Thyroid gland (tissue), 4 donors: ENCODE measurements at regions not wholly inside any gene's neighbourhood (a gene's known extent, or its start where the extent isn't known, plus 50 kb on each side); places are given as distances from the start of the nearest gene placed in this dataset.

ENCODE experiments used
- DNase-seq, 2 donors: peaks; one replicate each; pipeline ENCODE4 v3.0.0-alpha.2; 2019
- H3K27ac ChIP-seq, 3 donors: fragments of 200-600 bp; sonication (generic); 1 replicate in 2 of 3; 2 replicates in 1 of 3; pipeline ENCODE4 v1.5.1; 2016 to 2019; ENCODE audit warnings: mild to moderate bottlenecking in 1 of 3, moderate library complexity in 1 of 3
- H3K27me3 ChIP-seq: fragments of 200-600 bp; sonication (generic); one replicate; pipeline ENCODE4 v1.5.1; 2019
- H3K36me3 ChIP-seq, 2 donors: fragments of 200-600 bp; sonication (generic); one replicate each; pipeline ENCODE4 v1.5.1; 2016 to 2019
- H3K4me1 ChIP-seq, 2 donors: fragments of 200-600 bp; sonication (generic); one replicate each; pipeline ENCODE4 v1.5.1; 2017 to 2019
- H3K4me3 ChIP-seq, 3 donors: fragments of 200-600 bp; sonication (generic); replicated peaks in 1 of 3; 1 replicate in 2 of 3; 2 replicates in 1 of 3; pipeline ENCODE4 v1.5.1; 2016; ENCODE audit warnings: mild to moderate bottlenecking in 1 of 3
- H3K9me3 ChIP-seq: fragments of 200-600 bp; sonication (generic); one replicate; pipeline ENCODE4 v1.5.1; 2017
- POLR2A ChIP-seq, 2 donors: fragments of 450-650 bp; IDR thresholded peaks; one replicate each; pipeline ENCODE4 v1.6.1; 2017; ENCODE audit warnings: antibody characterized with exemption in 2 of 2, mild to moderate bottlenecking in 2 of 2, moderate library complexity in 1 of 2
- WGBS, 2 donors: methylation state at CpG; one replicate each; pipeline ENCODE4 v1.1.5; 2017; 5-methylcytosine and 5-hydroxymethylcytosine counted together
- intact Hi-C: fragments of 100-400 bp; cut with DNase I; formaldehyde crosslinking; loops from one replicate; pipeline ENCODE4 v1.15.1; 2023
- TF ChIP-seq, protein P1 (sequence below), 6 experiments: fragments of 200-600 bp in 3 of 6; fragments of 450-650 bp in 3 of 6; sonication (generic) in 3 of 6; IDR thresholded peaks; one replicate each; pipeline ENCODE4 v1.5.1; 2016 to 2019; ENCODE audit warnings: antibody characterized with exemption in 6 of 6, mild to moderate bottlenecking in 2 of 6, inconsistent platforms in 1 of 6, moderate library complexity in 1 of 6

DNA sequence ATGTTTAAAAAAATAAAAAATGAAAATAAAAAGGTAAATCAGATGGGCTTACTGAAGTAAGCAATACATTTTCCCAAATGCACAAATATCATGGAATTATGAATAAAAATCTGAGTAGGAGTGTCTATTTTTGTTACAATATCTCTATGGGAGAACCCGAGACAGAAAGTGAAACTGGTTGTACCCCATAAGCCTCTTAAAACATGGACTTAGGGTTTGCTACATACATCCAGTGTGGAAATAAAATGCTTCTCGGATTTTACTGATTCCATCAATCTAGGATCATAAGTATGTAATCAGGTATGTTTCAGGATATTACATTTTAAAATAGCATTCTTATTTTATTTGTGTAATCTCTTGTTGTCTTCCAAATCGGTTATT, 177.8 kb upstream of the CDIN1 start:
- TF ChIP-seq POLR2A (IDR thresholded peaks at IDR 0.05) = no peak
- TF ChIP-seq, protein P1, sequence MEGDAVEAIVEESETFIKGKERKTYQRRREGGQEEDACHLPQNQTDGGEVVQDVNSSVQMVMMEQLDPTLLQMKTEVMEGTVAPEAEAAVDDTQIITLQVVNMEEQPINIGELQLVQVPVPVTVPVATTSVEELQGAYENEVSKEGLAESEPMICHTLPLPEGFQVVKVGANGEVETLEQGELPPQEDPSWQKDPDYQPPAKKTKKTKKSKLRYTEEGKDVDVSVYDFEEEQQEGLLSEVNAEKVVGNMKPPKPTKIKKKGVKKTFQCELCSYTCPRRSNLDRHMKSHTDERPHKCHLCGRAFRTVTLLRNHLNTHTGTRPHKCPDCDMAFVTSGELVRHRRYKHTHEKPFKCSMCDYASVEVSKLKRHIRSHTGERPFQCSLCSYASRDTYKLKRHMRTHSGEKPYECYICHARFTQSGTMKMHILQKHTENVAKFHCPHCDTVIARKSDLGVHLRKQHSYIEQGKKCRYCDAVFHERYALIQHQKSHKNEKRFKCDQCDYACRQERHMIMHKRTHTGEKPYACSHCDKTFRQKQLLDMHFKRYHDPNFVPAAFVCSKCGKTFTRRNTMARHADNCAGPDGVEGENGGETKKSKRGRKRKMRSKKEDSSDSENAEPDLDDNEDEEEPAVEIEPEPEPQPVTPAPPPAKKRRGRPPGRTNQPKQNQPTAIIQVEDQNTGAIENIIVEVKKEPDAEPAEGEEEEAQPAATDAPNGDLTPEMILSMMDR (IDR thresholded peaks at IDR 0.05) = no peak
- no peaks in the 10 kb centered on the region for H3K4me1 ChIP-seq
- no peaks in the 10 kb centered on the region for H3K9me3 ChIP-seq
- DNase-seq = no peak
- intact Hi-C loops = no loop called here
- WGBS, 2 donors = 59 to 75% methylated on average over 3 of the region's 3 CpGs
- no peak overlapping the region for H3K27ac ChIP-seq
- H3K4me3 ChIP-seq = no peak overlapping the region
- H3K27me3 ChIP-seq = no peaks in the 10 kb centered on the region
- H3K36me3 ChIP-seq = no peaks in the 10 kb centered on the region

DNA sequence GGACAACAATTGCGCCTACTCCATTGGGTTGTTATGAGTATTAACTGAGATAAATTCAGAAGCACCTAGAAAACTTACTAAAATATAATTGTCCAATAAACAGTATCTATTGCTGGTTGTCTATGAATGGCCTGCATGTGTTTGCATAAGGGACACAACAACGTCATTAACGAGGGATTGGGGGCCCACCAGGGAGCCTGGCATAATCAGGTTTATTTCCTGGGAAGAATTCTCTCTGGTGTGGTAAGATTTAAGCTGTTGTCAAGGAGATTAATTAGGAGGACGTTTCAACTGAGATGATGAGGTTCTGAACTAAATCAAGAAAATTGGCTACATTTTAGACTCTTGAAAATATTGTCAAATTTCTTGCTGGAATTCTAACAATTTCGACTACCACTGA, 176.1 kb upstream of the CDIN1 start:
- intact Hi-C loops = no loop called here
- no peak for DNase-seq

DNA sequence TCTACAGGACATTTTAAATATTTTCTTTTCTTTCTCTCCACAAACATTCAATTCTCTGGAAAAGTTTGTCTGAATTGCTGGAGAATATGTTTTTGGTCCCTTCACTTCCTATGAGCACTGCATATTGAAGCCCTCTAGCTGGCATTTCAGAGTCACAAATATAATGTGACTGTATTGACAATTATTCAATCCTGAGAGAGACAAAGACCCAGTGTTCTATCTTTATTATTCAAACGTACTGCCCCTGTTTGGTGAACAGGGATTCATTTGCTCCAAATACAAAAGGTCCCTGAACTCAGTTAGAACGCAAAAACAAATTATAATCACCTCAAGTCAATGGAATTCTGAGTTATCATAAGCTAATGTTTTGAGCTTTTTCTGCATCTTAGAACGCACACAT, 173.1 kb upstream of the CDIN1 start:
- Histone ChIP-seq H3K4me3 (no peak overlapping the region), H3K27ac (no peak overlapping the region), H3K27me3 (no peaks in the 10 kb centered on the region), H3K4me1 (no peaks in the 10 kb centered on the region), H3K9me3 (no peaks in the 10 kb centered on the region), H3K36me3 (no peaks in the 10 kb centered on the region)
- TF ChIP-seq, protein P1 (IDR thresholded peaks at IDR 0.05) = no peak
- no peak for TF ChIP-seq POLR2A (IDR thresholded peaks at IDR 0.05)
- no peak for DNase-seq
- intact Hi-C loops = no loop called here
- WGBS, 2 donors = 72 to 80% methylated on average over 3 of the region's 3 CpGs

More for the DNA sequence above, 176.1 kb upstream of the CDIN1 start:
- Histone ChIP-seq H3K9me3 (no peaks in the 10 kb centered on the region), H3K27ac (no peak overlapping the region), H3K4me3 (no peak overlapping the region), H3K27me3 (no peaks in the 10 kb centered on the region), H3K36me3 (no peaks in the 10 kb centered on the region), H3K4me1 (no peaks in the 10 kb centered on the region)
- no peak for TF ChIP-seq POLR2A (IDR thresholded peaks at IDR 0.05)
- TF ChIP-seq, protein P1 (IDR thresholded peaks at IDR 0.05) = no peak
- WGBS, 2 donors = 64 to 72% methylated on average over 5 of the region's 5 CpGs

DNA sequence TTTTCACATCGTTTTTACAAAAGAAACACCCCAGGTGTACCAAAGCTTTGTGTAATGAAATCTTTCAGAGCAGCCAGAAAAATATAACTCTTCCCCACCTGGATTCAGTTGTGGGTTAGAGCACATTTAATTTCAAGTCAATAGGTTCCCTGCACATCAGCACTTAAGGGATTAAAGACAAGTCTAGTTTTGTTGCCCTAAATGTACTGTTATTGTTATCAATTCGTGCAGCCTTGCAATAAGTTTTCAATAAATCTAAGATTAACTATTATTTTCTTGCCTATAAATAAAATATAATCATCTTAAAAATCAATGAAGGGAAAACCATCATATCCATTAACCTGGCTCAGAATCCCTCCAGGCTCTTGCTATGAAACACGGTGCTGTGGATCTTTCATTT, 172.5 kb upstream of the CDIN1 start:
- TF ChIP-seq POLR2A (IDR thresholded peaks at IDR 0.05) = no peak
- TF ChIP-seq, protein P1 (IDR thresholded peaks at IDR 0.05) = no peak
- Histone ChIP-seq H3K27me3 (no peaks in the 10 kb centered on the region), H3K36me3 (no peaks in the 10 kb centered on the region), H3K4me3 (no peak overlapping the region), H3K9me3 (no peaks in the 10 kb centered on the region), H3K27ac (no peak overlapping the region), H3K4me1 (no peaks in the 10 kb centered on the region)
- 53 to 60% methylated on average over 3 of the region's 3 CpGs for WGBS, 2 donors
- intact Hi-C loops = no loop called here
- DNase-seq = no peak

DNA sequence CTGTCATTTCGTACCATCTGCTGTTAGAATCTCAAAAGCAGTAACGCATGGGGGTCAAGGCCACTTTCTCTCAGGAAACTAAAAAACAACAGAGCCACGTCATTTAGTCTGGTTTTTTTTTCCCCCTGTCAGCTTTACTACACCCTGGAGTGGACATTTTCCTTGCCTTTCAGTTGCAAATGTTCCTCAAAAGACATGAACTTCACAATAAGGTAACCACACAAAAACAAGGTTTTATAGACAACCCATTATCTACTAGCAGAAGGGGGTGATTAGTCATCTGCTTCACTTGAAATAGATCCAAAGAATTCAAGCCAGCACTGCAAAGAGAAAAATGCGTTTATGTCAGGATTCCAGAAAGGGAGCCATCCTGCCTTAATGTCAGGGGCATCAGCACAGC, 171.8 kb upstream of the CDIN1 start:
- Histone ChIP-seq H3K36me3 (no peaks in the 10 kb centered on the region), H3K4me1 (no peaks in the 10 kb centered on the region), H3K9me3 (no peaks in the 10 kb centered on the region), H3K27ac (no peak overlapping the region), H3K4me3 (no peak overlapping the region), H3K27me3 (no peaks in the 10 kb centered on the region)
- TF ChIP-seq, protein P1 (IDR thresholded peaks at IDR 0.05) = no peak
- no peak for TF ChIP-seq POLR2A (IDR thresholded peaks at IDR 0.05)
- intact Hi-C loops = no loop called here
- DNase-seq = no peak
- 33 to 47% methylated on average over 4 of the region's 4 CpGs for WGBS, 2 donors
